H9 (cell line): ENCODE measurements at regions not wholly inside any gene's neighbourhood (a gene's known extent, or its start where the extent isn't known, plus 50 kb on each side); places are given as distances from the start of the nearest gene placed in this dataset.

Source experiments
- DNase-seq: peaks from one replicate; pipeline ENCODE4 v3.0.0-alpha.2; 2017
- H2AFZ ChIP-seq: one replicate; pipeline ENCODE4 v1.6.1; 2013; ENCODE audit warnings: mild to moderate bottlenecking, low read length, control low read depth, moderate library complexity
- H2AK5ac ChIP-seq: 2 replicates; pipeline ENCODE4 v1.6.1; 2013; ENCODE audit warnings: low read length, control low read depth, mixed read lengths; ENCODE audit not compliant: insufficient read length
- H2BK120ac ChIP-seq: one replicate; pipeline ENCODE4 v1.6.1; 2013; ENCODE audit warnings: low read depth, mild to moderate bottlenecking, low read length, control low read depth, inconsistent platforms; ENCODE audit not compliant: poor library complexity, severe bottlenecking
- H2BK12ac ChIP-seq: 2 replicates; pipeline ENCODE4 v1.6.1; 2013; ENCODE audit warnings: low read length, control low read depth, mixed read lengths, low read depth; ENCODE audit not compliant: insufficient read length
- H2BK15ac ChIP-seq: 2 replicates; pipeline ENCODE4 v1.6.1; 2013; ENCODE audit warnings: low read depth, low read length, control low read depth
- H2BK20ac ChIP-seq: one replicate; pipeline ENCODE4 v1.6.1; 2013; ENCODE audit warnings: low read depth, mild to moderate bottlenecking, low read length, control low read depth, inconsistent platforms; ENCODE audit not compliant: poor library complexity, severe bottlenecking
- H2BK5ac ChIP-seq: 2 replicates; pipeline ENCODE4 v1.6.1; 2013; ENCODE audit warnings: low read length, control low read depth, mixed read lengths; ENCODE audit not compliant: insufficient read length
- H3K14ac ChIP-seq: 2 replicates; pipeline ENCODE4 v1.6.1; 2013; ENCODE audit warnings: low read length, control low read depth; ENCODE audit not compliant: insufficient read depth
- H3K18ac ChIP-seq: 2 replicates; pipeline ENCODE4 v1.6.1; 2013; ENCODE audit warnings: low read depth, mild to moderate bottlenecking, mixed read lengths, low read length, control low read depth; ENCODE audit not compliant: insufficient read length
- H3K23ac ChIP-seq: 2 replicates; pipeline ENCODE4 v1.6.1; 2013; ENCODE audit warnings: low read length, control low read depth, mixed read lengths, low read depth; ENCODE audit not compliant: insufficient read length
- H3K23me2 ChIP-seq: 2 replicates; pipeline ENCODE4 v1.6.1; 2013; ENCODE audit warnings: low read depth, mild to moderate bottlenecking, mixed read lengths, low read length, control low read depth; ENCODE audit not compliant: insufficient read length, poor library complexity, severe bottlenecking
- H3K27ac ChIP-seq: 2 replicates; pipeline ENCODE4 v1.5.1; 2013; ENCODE audit warnings: low read length, control low read depth, mixed read lengths, low read depth; ENCODE audit not compliant: insufficient read length
- H3K27me3 ChIP-seq: 2 replicates; pipeline ENCODE4 v1.6.1; 2013; ENCODE audit warnings: low read length, control low read depth, inconsistent platforms; ENCODE audit not compliant: insufficient read depth
- H3K4ac ChIP-seq: 2 replicates; pipeline ENCODE4 v1.6.1; 2013; ENCODE audit warnings: low read depth, mild to moderate bottlenecking, control low read depth, inconsistent platforms, low read length, moderate library complexity
- H3K4me1 ChIP-seq: 2 replicates; pipeline ENCODE4 v1.6.1; 2013; ENCODE audit warnings: low read length, control low read depth, inconsistent platforms; ENCODE audit not compliant: insufficient read depth
- H3K4me2 ChIP-seq: 2 replicates; pipeline ENCODE4 v1.6.1; 2013; ENCODE audit warnings: low read length, control low read depth, mixed read lengths; ENCODE audit not compliant: insufficient read length, insufficient read depth
- H3K56ac ChIP-seq: 2 replicates; pipeline ENCODE4 v1.6.1; 2013; ENCODE audit warnings: low read depth, mild to moderate bottlenecking, mixed read lengths, low read length, control low read depth; ENCODE audit not compliant: insufficient read length
- H3K79me1 ChIP-seq: 2 replicates; pipeline ENCODE4 v1.6.1; 2013; ENCODE audit warnings: low read depth, mild to moderate bottlenecking, moderate library complexity, low read length, control low read depth, inconsistent platforms; ENCODE audit not compliant: insufficient read depth, poor library complexity, severe bottlenecking
- H3K79me2 ChIP-seq: 2 replicates; pipeline ENCODE4 v1.6.1; 2013; ENCODE audit warnings: low read length, control low read depth, inconsistent platforms; ENCODE audit not compliant: insufficient read depth
- H3K9ac ChIP-seq: 2 replicates; pipeline ENCODE4 v1.6.1; 2013; ENCODE audit warnings: low read length, control low read depth, mixed read lengths; ENCODE audit not compliant: insufficient read length; ENCODE audit errors: extremely low read depth
- H3K9me3 ChIP-seq: one replicate; pipeline ENCODE4 v1.6.1; 2013; ENCODE audit warnings: low read depth, low read length, inconsistent platforms; ENCODE audit not compliant: control insufficient read depth
- H3T11ph ChIP-seq: one replicate; pipeline ENCODE4 v1.6.1; 2013; ENCODE audit warnings: mild to moderate bottlenecking, low read length, control low read depth, inconsistent platforms
- H4K20me1 ChIP-seq: one replicate; pipeline ENCODE4 v1.6.1; 2013; ENCODE audit not compliant: control insufficient read depth, insufficient read length, insufficient read depth
- H4K5ac ChIP-seq: 2 replicates; pipeline ENCODE4 v1.6.1; 2013; ENCODE audit warnings: low read depth, mild to moderate bottlenecking, mixed read lengths, low read length, control low read depth; ENCODE audit not compliant: insufficient read length
- H4K8ac ChIP-seq: replicated peaks from 2 replicates; pipeline ENCODE4 v1.6.1; 2013; ENCODE audit warnings: low read length, control low read depth, mixed read lengths, low read depth; ENCODE audit not compliant: insufficient read length
- H4K91ac ChIP-seq: 2 replicates; pipeline ENCODE4 v1.6.1; 2013; ENCODE audit warnings: low read depth, mild to moderate bottlenecking, moderate library complexity, mixed read lengths, low read length, control low read depth; ENCODE audit not compliant: insufficient read length
- H3K27ac Mint-ChIP-seq, 3 experiments: 2 replicates in 2 of 3; 3 replicates in 1 of 3; pipeline ENCODE4 v1.8.0; 2020 to 2021; ENCODE audit warnings: mixed read lengths in 3 of 3, mild to moderate bottlenecking in 1 of 3, moderate library complexity in 1 of 3
- H3K27me3 Mint-ChIP-seq: 2 replicates; pipeline ENCODE4 v1.8.0; 2021; ENCODE audit warnings: low read depth, mild to moderate bottlenecking, moderate library complexity, mixed read lengths
- H3K36me3 Mint-ChIP-seq, 3 experiments: 2 replicates in 2 of 3; 3 replicates in 1 of 3; pipeline ENCODE4 v1.8.0; 2020 to 2021; ENCODE audit warnings: low read depth in 3 of 3, mixed read lengths in 3 of 3; ENCODE audit not compliant: insufficient read depth in 1 of 3
- H3K4me1 Mint-ChIP-seq, 2 experiments: 2 replicates each; pipeline ENCODE4 v1.8.0; 2020; ENCODE audit warnings: mixed read lengths in 2 of 2
- H3K4me3 Mint-ChIP-seq, 2 experiments: 2 replicates in 1 of 2; 3 replicates in 1 of 2; pipeline ENCODE4 v1.8.0; 2020 to 2021; ENCODE audit warnings: mild to moderate bottlenecking in 2 of 2, mixed read lengths in 2 of 2, moderate library complexity in 1 of 2
- H3K9me3 Mint-ChIP-seq, 2 experiments: 2 replicates in 1 of 2; 3 replicates in 1 of 2; pipeline ENCODE4 v1.8.0; 2020; ENCODE audit warnings: mild to moderate bottlenecking in 2 of 2, mixed read lengths in 2 of 2, moderate library complexity in 1 of 2
- WGBS: extraction: QIAGEN DNeasy Blood & Tissue Kit; methylation state at CpG from one replicate; pipeline ENCODE4 v1.1.7; 2013; ENCODE audit warnings: missing lambda C conversion rate, low lambda C conversion rate, mixed read lengths; ENCODE audit not compliant: insufficient read length; ENCODE audit errors: extremely low coverage; 5-methylcytosine and 5-hydroxymethylcytosine counted together
- TF ChIP-seq, protein P1 (sequence below): fragments of 200-600 bp; sonication (generic); conservative IDR thresholded peaks from 3 replicates; pipeline ENCODE4 v1.8.0; 2021; ENCODE audit warnings: antibody characterized with exemption, mild to moderate bottlenecking

DNA sequence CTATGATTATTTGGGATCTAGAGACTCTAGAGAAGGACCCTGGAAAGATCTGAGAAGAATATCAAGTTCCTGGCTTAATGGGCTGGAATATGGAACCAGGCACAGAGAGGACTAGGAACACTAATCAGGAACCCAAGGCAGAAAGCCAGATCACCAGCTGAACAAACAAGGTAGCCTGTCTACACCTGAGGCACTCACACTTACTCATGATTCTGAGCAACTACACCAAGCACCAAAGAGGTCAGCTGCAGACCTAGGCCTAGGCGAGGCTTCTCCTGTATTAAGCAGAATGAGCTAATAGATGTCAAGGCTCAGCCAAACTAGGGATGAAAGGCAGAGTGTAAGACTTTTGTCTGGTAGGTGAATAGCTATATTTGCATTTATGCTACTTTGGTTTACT, 368.1 kb downstream of the LTN1 start:
- Mint-ChIP-seq H3K4me3 (no peak overlapping the region), H3K36me3 (peaks cover 0 to 18% (median 3%) of the 10 kb centered on the region in 3 experiments; a peak in 3 of 7 replicates), H3K27me3 (no peaks in the 10 kb centered on the region), H3K27ac (no peak overlapping the region; a peak in 1 of 7 replicates), H3K4me1 (no peaks in the 10 kb centered on the region), H3K9me3 (peaks cover 12 to 14% of the 10 kb centered on the region in 2 experiments)
- Histone ChIP-seq H3K23me2 (no peaks in the 10 kb centered on the region), H3K27me3 (no peaks in the 10 kb centered on the region), H2BK5ac (no peak overlapping the region), H3K9ac (no peak overlapping the region), H2BK120ac (no peak overlapping the region), H3T11ph (no peak overlapping the region), H4K91ac (no peak overlapping the region), H2AFZ (no peak overlapping the region), H4K20me1 (no peaks in the 10 kb centered on the region), H3K27ac (no peak overlapping the region), H3K79me1 (no peaks in the 10 kb centered on the region), H2BK15ac (no peak overlapping the region), H3K4ac (no peak overlapping the region), H3K18ac (no peak overlapping the region), H3K4me2 (no peak overlapping the region), H3K14ac (no peak overlapping the region), H3K79me2 (no peaks in the 10 kb centered on the region), H2BK12ac (no peak overlapping the region), H4K8ac (no peak overlapping the region), H3K4me1 (no peaks in the 10 kb centered on the region), H3K23ac (no peak overlapping the region), H3K56ac (no peak overlapping the region), H4K5ac (no peak overlapping the region), H3K9me3 (no peaks in the 10 kb centered on the region), H2BK20ac (no peak overlapping the region), H2AK5ac (no peak overlapping the region)
- no peak for DNase-seq
- no CpG with 5 or more reads among the region's 1 CpG for WGBS
- TF ChIP-seq, protein P1, sequence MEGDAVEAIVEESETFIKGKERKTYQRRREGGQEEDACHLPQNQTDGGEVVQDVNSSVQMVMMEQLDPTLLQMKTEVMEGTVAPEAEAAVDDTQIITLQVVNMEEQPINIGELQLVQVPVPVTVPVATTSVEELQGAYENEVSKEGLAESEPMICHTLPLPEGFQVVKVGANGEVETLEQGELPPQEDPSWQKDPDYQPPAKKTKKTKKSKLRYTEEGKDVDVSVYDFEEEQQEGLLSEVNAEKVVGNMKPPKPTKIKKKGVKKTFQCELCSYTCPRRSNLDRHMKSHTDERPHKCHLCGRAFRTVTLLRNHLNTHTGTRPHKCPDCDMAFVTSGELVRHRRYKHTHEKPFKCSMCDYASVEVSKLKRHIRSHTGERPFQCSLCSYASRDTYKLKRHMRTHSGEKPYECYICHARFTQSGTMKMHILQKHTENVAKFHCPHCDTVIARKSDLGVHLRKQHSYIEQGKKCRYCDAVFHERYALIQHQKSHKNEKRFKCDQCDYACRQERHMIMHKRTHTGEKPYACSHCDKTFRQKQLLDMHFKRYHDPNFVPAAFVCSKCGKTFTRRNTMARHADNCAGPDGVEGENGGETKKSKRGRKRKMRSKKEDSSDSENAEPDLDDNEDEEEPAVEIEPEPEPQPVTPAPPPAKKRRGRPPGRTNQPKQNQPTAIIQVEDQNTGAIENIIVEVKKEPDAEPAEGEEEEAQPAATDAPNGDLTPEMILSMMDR: no peak
